Astrocyte (in vitro differentiated cells and primary cell): ENCODE measurements at regions not wholly inside any gene's neighbourhood (a gene's known extent, or its start where the extent isn't known, plus 50 kb on each side); places are given as distances from the start of the nearest gene placed in this dataset.

ENCODE experiments used
- EZH2 ChIP-seq: IDR thresholded peaks from 2 replicates; pipeline ENCODE4 v1.6.1; 2012; ENCODE audit warnings: mild to moderate bottlenecking, low read length, inconsistent platforms; ENCODE audit not compliant: insufficient read depth
- TF ChIP-seq, protein P1 (sequence below): IDR thresholded peaks from 2 replicates; pipeline ENCODE4 v1.5.1; 2011; ENCODE audit warnings: low read depth, mild to moderate bottlenecking, inconsistent platforms, low read length, moderate library complexity; ENCODE audit not compliant: insufficient read depth

DNA sequence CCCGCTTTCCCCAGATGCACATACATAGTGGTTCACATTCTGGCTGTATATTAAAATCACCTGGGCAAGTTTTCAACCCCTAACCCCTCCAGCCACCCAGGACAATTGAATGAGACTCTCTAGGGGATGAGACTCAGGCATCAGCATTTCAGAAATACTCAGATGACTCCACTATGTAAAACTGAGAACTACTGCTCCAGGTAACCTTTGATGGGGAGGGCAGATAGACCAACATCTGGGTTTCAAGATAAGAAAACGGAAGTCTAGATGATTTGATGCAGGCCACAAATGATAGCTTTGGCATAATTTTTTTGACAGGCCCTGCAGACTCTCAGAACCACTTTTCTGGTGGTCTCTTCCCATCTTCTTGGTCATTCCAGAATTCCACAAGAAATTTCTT is 341.1 kb downstream of the EMP1 start:
- TF ChIP-seq, protein P1, sequence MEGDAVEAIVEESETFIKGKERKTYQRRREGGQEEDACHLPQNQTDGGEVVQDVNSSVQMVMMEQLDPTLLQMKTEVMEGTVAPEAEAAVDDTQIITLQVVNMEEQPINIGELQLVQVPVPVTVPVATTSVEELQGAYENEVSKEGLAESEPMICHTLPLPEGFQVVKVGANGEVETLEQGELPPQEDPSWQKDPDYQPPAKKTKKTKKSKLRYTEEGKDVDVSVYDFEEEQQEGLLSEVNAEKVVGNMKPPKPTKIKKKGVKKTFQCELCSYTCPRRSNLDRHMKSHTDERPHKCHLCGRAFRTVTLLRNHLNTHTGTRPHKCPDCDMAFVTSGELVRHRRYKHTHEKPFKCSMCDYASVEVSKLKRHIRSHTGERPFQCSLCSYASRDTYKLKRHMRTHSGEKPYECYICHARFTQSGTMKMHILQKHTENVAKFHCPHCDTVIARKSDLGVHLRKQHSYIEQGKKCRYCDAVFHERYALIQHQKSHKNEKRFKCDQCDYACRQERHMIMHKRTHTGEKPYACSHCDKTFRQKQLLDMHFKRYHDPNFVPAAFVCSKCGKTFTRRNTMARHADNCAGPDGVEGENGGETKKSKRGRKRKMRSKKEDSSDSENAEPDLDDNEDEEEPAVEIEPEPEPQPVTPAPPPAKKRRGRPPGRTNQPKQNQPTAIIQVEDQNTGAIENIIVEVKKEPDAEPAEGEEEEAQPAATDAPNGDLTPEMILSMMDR: no peak
- TF ChIP-seq EZH2: no peak
